ENCODE measurements at regions not wholly inside any gene's neighbourhood (a gene's known extent, or its start where the extent isn't known, plus 50 kb on each side); places are given as distances from the start of the nearest gene placed in this dataset.

DNA sequence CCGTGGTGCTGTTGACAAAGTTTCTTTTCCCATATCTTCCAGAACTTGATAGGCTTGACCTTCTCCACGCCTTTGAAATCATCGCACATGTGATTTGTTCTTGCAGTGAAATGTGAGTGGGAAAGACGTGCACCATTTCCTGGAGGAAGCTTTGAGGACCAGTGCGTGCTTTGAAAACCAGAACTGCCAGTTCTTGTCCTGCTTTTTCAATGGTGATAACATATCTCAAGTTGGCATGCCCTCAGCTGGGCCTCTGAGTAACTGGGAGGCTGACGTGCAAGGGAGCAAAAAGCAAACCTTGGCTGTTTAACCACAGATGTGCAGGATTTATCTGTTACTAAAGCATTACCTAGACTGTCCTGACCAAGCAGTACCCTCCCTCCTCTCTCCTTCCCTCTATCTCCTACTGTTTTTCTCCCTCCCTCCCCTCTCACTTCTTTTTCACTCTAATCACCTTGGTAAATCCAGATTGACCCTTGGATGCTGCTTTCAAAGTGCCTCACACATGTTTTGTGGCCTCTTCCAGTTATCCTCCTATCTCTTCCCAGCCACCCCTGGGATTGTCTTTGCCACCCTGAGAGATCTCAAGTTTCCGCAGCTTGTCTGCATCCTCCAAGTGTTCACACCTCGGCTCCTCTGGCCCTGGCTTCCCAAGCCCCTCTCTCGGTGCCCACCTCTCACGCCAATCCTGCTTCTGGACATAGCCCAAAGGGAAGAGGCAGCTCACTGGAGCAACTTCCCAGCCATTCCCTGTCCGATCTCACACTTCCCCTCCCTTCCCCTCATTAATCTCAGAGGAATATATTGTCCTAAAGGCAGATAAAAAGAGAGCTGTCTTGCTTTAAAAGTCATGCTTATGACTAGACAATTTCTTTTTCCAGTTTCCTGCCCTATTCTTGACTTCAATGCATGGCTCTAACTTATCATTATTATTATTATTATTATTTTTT, 198.3 kb downstream of the ERCC6L2 start:
- H3K27me3 ChIP-seq (ENCODE audit: insufficient read depth, low read length) = peaks cover 10% of the 10 kb centered on the region
- no peak overlapping the region for H3K4me3 ChIP-seq (ENCODE audit: insufficient read depth, low read length)
- TF ChIP-seq, protein P1, sequence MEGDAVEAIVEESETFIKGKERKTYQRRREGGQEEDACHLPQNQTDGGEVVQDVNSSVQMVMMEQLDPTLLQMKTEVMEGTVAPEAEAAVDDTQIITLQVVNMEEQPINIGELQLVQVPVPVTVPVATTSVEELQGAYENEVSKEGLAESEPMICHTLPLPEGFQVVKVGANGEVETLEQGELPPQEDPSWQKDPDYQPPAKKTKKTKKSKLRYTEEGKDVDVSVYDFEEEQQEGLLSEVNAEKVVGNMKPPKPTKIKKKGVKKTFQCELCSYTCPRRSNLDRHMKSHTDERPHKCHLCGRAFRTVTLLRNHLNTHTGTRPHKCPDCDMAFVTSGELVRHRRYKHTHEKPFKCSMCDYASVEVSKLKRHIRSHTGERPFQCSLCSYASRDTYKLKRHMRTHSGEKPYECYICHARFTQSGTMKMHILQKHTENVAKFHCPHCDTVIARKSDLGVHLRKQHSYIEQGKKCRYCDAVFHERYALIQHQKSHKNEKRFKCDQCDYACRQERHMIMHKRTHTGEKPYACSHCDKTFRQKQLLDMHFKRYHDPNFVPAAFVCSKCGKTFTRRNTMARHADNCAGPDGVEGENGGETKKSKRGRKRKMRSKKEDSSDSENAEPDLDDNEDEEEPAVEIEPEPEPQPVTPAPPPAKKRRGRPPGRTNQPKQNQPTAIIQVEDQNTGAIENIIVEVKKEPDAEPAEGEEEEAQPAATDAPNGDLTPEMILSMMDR (IDR thresholded peaks at IDR 0.05; ENCODE audit: extremely low read depth, low read depth, low read length) = no peak
- H3K4me2 ChIP-seq (ENCODE audit: insufficient read depth, low read length) = no peak overlapping the region
- H4K20me1 ChIP-seq (ENCODE audit: insufficient read depth, low read length) = no peaks in the 10 kb centered on the region
- H3K79me2 ChIP-seq (ENCODE audit: insufficient read depth, low read length) = no peaks in the 10 kb centered on the region
- H3K4me1 ChIP-seq (ENCODE audit: insufficient read depth, low read length) = no peaks in the 10 kb centered on the region
- no peak overlapping the region for H2AFZ ChIP-seq (ENCODE audit: low read length)
- H3K9me3 ChIP-seq (ENCODE audit: low read depth, low read length) = no peaks in the 10 kb centered on the region
- no peak overlapping the region for H3K27ac ChIP-seq (ENCODE audit: low read depth, low read length)
- peak; percentile 83 for DNase-seq (ENCODE audit: insufficient read length, low spot score, missing footprints)
- no peaks in the 10 kb centered on the region for H3K36me3 ChIP-seq (ENCODE audit: insufficient read depth, low read length)

DNA sequence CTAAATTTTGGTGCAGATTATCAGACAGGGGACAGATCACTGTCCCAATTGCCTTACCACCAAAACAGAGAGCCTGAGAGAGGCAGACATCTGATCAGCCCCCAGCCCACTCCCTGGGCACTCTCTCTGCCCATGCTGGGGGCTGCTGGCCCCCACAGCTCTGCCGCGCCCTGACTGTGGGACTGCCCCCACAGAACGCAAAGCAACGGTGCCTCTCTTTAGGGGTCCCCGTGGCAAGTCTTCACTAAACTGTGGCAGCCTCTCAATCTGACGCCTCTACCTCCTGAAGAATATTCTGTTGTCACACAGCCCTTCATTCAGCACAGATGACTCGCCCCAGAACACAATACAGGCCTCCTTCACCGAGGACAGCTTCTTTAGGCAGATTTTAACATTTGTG, 197.4 kb downstream of the ERCC6L2 start:
- TF ChIP-seq, protein P1 (IDR thresholded peaks at IDR 0.05; ENCODE audit: extremely low read depth, low read depth, low read length) = no peak

DNA sequence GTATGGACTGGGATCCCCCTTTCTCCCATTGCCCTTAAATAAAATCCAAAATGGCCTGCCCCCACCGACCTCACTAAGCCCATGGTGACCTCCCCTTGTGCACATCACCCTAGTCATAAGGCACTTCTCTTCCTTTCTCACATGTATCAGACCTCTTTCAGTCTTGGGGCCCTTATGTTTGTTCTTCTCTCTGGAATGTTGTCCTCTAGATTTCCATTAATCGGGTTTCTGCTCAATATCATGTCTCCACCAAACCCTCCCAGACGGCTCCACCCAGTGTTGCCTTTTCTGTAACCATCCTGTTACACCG, 196.3 kb downstream of the ERCC6L2 start:
- Histone ChIP-seq H3K4me1 (ENCODE audit: insufficient read depth, low read length) (no peaks in the 10 kb centered on the region), H3K79me2 (ENCODE audit: insufficient read depth, low read length) (no peaks in the 10 kb centered on the region), H3K27me3 (ENCODE audit: insufficient read depth, low read length) (peaks cover 15% of the 10 kb centered on the region), H3K9me3 (ENCODE audit: low read depth, low read length) (no peaks in the 10 kb centered on the region), H2AFZ (ENCODE audit: low read length) (no peak overlapping the region), H4K20me1 (ENCODE audit: insufficient read depth, low read length) (no peaks in the 10 kb centered on the region), H3K36me3 (ENCODE audit: insufficient read depth, low read length) (no peaks in the 10 kb centered on the region), H3K4me3 (ENCODE audit: insufficient read depth, low read length) (no peak overlapping the region), H3K27ac (ENCODE audit: low read depth, low read length) (no peak overlapping the region), H3K4me2 (ENCODE audit: insufficient read depth, low read length) (no peak overlapping the region)
- no peak for DNase-seq (ENCODE audit: insufficient read length, low spot score, missing footprints)
- TF ChIP-seq, protein P1 (IDR thresholded peaks at IDR 0.05; ENCODE audit: extremely low read depth, low read depth, low read length) = no peak

More for the DNA sequence above, 197.4 kb downstream of the ERCC6L2 start:
- Histone ChIP-seq H3K27ac (ENCODE audit: low read depth, low read length) (no peak overlapping the region), H3K27me3 (ENCODE audit: insufficient read depth, low read length) (peaks cover 10% of the 10 kb centered on the region), H3K4me2 (ENCODE audit: insufficient read depth, low read length) (no peak overlapping the region), H3K9me3 (ENCODE audit: low read depth, low read length) (no peaks in the 10 kb centered on the region), H3K36me3 (ENCODE audit: insufficient read depth, low read length) (no peaks in the 10 kb centered on the region), H3K4me1 (ENCODE audit: insufficient read depth, low read length) (no peaks in the 10 kb centered on the region), H3K4me3 (ENCODE audit: insufficient read depth, low read length) (no peak overlapping the region), H4K20me1 (ENCODE audit: insufficient read depth, low read length) (no peaks in the 10 kb centered on the region), H3K79me2 (ENCODE audit: insufficient read depth, low read length) (no peaks in the 10 kb centered on the region), H2AFZ (ENCODE audit: low read length) (no peak overlapping the region)
- no peak for DNase-seq (ENCODE audit: insufficient read length, low spot score, missing footprints)

DNA sequence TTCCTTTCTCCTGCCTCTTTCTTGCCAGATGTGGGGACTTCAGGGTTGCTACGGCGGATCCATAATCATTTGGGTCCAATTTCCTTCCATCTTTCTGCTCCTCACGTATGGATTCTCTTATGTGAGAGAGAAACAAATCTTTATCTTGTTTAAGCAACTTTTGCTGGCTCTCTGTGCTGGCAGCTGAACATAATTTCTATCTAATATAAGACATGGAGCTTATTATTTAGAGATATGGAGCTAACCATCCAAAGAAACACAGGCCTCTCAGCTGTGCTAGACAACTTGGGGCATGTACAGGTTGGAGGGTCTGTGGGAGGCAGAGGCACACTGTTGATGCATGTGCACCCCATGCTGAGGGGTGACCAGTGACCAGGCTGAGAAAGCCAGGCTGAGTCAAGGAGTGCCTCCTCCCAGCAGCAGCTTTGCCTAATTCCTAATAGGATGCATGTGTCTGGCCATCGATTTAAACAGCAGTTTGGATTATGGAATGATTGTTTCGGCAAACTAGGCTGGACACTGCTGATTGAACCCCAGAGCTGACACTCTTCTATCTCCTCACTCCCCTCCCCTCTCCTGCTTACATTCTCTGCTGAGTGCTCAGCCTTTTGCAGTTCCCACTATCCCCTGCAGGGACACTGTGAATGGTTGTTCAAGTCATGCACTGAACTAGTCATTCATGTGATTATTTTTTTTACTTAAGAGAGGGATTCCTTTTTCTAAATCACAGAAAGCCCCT, 195.8 kb downstream of the ERCC6L2 start:
- H4K20me1 ChIP-seq (ENCODE audit: insufficient read depth, low read length) = no peaks in the 10 kb centered on the region
- peak; percentile 94 for DNase-seq (ENCODE audit: insufficient read length, low spot score, missing footprints)
- no peak overlapping the region for H3K27ac ChIP-seq (ENCODE audit: low read depth, low read length)
- H3K27me3 ChIP-seq (ENCODE audit: insufficient read depth, low read length) = peaks cover 19% of the 10 kb centered on the region
- H3K4me2 ChIP-seq (ENCODE audit: insufficient read depth, low read length) = no peak overlapping the region
- H3K9me3 ChIP-seq (ENCODE audit: low read depth, low read length) = no peaks in the 10 kb centered on the region
- TF ChIP-seq, protein P1 (IDR thresholded peaks at IDR 0.05; ENCODE audit: extremely low read depth, low read depth, low read length) = peak; percentile 56
- no peaks in the 10 kb centered on the region for H3K79me2 ChIP-seq (ENCODE audit: insufficient read depth, low read length)
- no peaks in the 10 kb centered on the region for H3K36me3 ChIP-seq (ENCODE audit: insufficient read depth, low read length)
- no peak overlapping the region for H3K4me3 ChIP-seq (ENCODE audit: insufficient read depth, low read length)
- H3K4me1 ChIP-seq (ENCODE audit: insufficient read depth, low read length) = no peaks in the 10 kb centered on the region
- H2AFZ ChIP-seq (ENCODE audit: low read length) = no peak overlapping the region
